AG10803 (cell line): ENCODE measurements at regions not wholly inside any gene's neighbourhood (a gene's known extent, or its start where the extent isn't known, plus 50 kb on each side); places are given as distances from the start of the nearest gene placed in this dataset.
"Not testable (repeated sequence)": the region's sequence is repeated elsewhere in the genome, so short reads cannot be mapped to it uniquely, and the experiment has no call there.

Experiments
- DNase-seq: peaks from one replicate; pipeline ENCODE4 v3.0.0; 2010; ENCODE audit warnings: low read depth
- H3K4me3 ChIP-seq: 2 replicates; pipeline ENCODE4 v1.5.1; 2011; ENCODE audit warnings: mild to moderate bottlenecking, low read length, control low read depth
- TF ChIP-seq, protein P1 (sequence below): conservative IDR thresholded peaks from 2 replicates; pipeline ENCODE4 v1.5.1; 2011; ENCODE audit warnings: mild to moderate bottlenecking, low read length, control low read depth, inconsistent platforms

DNA sequence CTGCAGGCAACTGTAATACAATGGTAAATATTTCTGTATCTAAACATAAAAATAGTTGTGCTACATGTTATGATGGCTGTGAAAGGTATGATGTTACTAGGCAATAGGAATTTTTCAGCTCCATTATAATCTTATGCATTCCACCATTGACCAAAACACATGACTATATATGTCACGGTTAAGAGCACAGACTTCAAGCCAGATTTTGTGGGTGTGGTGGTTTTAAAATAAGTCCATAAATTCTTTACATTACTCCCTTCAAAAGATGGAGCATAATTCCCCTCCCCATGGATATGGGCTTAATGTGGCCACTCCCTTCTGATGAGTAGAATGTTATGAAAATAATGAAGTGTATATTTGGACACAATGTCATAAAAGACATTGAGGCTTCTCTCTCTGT, 88.4 kb upstream of the TBC1D5 start:
- H3K4me3 ChIP-seq = no peak overlapping the region
- TF ChIP-seq, protein P1, sequence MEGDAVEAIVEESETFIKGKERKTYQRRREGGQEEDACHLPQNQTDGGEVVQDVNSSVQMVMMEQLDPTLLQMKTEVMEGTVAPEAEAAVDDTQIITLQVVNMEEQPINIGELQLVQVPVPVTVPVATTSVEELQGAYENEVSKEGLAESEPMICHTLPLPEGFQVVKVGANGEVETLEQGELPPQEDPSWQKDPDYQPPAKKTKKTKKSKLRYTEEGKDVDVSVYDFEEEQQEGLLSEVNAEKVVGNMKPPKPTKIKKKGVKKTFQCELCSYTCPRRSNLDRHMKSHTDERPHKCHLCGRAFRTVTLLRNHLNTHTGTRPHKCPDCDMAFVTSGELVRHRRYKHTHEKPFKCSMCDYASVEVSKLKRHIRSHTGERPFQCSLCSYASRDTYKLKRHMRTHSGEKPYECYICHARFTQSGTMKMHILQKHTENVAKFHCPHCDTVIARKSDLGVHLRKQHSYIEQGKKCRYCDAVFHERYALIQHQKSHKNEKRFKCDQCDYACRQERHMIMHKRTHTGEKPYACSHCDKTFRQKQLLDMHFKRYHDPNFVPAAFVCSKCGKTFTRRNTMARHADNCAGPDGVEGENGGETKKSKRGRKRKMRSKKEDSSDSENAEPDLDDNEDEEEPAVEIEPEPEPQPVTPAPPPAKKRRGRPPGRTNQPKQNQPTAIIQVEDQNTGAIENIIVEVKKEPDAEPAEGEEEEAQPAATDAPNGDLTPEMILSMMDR = no peak
- DNase-seq = no peak

DNA sequence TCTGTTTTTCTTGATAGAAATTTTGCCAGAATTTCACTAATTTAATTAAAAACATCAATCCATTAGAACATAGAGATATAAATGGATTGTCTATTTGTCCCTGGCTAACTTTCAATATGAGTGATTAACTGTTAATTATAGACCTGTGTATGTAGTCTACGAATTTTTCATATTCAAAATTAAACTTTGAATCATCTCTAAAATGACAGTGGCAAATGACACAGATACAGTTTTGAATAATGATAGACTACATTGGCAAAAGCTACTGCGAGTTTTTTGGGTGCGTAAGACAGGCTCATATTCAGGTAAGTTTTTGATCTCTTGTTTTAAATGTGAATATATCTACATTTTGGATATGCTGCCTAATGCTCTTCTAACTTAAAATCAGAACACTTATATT, 86.0 kb upstream of the TBC1D5 start:
- TF ChIP-seq, protein P1 = no peak
- no peak for DNase-seq
- H3K4me3 ChIP-seq = no peak overlapping the region

DNA sequence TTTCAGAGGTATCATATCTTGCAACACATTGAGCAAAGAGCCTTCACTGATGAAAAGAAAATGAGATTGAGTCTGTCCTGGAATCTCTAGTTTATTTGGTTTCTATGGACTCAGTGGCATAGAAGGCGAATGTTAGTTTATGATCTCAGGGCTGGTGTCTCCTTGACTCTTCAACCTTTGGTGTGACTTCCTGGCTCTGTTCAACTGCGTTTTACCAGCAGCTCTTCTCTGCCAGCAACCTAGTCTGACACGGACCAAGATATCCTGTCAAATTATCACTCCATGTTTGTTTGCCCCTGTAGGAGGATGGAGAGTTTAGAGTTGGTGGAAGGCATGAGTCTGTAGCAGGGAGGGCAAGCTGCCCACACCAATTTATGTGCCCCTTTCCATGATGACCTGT, 82.9 kb upstream of the TBC1D5 start:
- TF ChIP-seq, protein P1 = no peak
- no peak for DNase-seq
- no peak overlapping the region for H3K4me3 ChIP-seq

DNA sequence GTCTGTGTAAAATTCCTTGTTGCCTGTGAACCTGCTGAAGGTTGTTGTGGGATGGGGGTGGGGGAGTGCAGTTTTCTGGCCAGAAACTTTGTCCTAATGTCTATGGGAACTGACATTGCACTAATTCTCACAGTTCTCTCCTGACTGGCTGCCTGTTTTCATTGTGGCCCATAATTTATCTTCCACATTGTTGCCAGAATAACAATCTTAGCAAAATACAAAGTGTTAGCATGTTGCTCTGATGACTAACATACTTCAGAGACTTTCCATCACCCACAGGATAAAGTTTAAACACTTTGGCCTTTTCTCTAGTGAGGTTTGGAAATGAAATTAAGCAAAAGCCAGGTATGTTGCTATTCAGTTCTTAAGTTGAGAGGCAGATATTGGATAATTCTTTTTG, 81.4 kb upstream of the TBC1D5 start:
- H3K4me3 ChIP-seq = no peak overlapping the region
- TF ChIP-seq, protein P1 = no peak
- no peak for DNase-seq

DNA sequence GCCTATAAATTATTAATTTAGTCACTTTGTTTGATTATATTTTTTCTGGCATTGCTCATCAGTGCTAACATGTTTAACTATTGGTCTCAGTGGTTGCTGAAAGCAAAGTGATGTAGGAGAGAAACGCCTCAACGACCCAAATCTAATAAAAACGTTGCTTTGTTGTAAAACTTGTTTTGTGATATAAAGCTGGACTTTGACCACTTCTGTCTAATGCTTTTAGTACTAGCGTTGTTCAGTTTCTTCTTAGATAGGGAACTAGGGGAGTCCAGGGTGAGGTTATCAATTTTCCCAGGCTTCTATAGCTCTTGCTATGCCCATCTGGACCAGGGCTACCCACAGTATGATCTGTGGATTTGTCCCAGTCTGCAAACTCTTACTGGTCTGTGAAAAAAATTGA, 80.6 kb upstream of the TBC1D5 start:
- no peak overlapping the region for H3K4me3 ChIP-seq
- DNase-seq = no peak
- TF ChIP-seq, protein P1 = no peak

DNA sequence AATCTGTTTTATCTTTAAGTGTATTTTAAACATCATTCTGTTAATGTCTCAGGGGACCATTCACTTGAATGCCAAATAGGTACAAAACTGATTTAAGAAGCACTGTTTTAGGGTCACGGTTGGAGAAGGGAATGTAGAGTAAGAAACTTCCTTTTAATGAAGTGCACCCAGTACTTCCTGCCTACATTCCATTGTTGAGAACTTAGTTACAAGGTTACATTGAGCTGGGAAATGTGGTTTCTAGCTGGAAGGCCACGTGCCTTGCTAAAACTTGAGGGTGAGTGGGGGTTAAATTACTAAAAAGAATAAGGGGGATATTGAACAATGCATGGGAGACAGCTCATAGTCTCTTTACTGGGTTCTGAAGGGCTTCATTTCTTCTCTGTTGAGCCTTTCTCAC, 78.3 kb upstream of the TBC1D5 start:
- DNase-seq = peak; percentile 26
- no peak overlapping the region for H3K4me3 ChIP-seq
- TF ChIP-seq, protein P1 = no peak

DNA sequence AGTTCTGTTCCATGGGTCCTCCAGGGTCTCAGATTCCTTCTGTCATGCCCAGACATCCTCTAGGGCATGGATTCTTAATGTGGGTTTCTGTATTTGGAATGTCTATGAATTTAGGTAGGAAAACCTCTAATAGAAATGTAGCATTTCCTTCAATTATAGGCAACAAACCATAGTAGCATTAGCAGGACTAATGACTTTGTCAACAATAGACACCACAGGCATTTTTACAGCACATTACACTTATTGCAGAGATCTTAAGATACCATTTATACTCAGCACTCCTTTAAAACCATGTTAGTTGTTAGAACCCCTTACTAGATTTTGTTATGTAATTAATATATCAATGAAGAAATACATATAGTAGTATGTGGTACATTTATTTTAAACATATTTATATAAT, 77.8 kb upstream of the TBC1D5 start:
- no peak for DNase-seq
- no peak overlapping the region for H3K4me3 ChIP-seq
- TF ChIP-seq, protein P1 = no peak

DNA sequence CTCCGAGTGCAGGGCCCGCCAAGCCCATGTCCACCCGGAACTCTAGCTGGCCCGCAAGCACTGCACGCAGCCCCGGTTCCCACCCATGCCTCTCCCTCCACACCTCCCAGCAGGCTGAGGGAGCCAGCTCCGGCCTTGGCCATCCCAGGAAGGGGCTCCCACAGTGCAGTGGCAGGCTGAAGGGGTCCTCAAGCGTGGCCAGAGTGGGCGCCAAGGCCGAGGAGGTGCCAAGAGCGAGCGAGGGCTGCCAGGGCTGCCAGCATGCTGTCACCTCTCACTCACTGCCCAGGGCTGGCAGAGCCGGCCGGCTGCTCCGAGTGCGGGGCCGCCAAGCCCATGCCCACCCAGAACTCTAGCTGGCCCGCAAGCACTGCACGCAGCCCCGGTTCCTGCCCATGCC, 75.5 kb upstream of the TBC1D5 start:
- H3K4me3 ChIP-seq, DNase-seq: not testable (repeated sequence)
